Mesendoderm (in vitro differentiated cells): ENCODE measurements at regions not wholly inside any gene's neighbourhood (a gene's known extent, or its start where the extent isn't known, plus 50 kb on each side); places are given as distances from the start of the nearest gene placed in this dataset.

Source experiments
- DNase-seq: peaks from one replicate; pipeline ENCODE4 v3.0.0; 2013
- H2AK5ac ChIP-seq: 2 replicates; pipeline ENCODE4 v1.6.1; 2013; ENCODE audit warnings: low read length, inconsistent platforms
- H2BK120ac ChIP-seq: 2 replicates; pipeline ENCODE4 v1.6.1; 2013; ENCODE audit warnings: low read depth, mild to moderate bottlenecking, low read length, moderate library complexity, mixed read lengths
- H2BK15ac ChIP-seq: replicated peaks from 2 replicates; pipeline ENCODE4 v1.6.1; 2013; ENCODE audit warnings: low read depth, mild to moderate bottlenecking, moderate library complexity
- H2BK5ac ChIP-seq: 2 replicates; pipeline ENCODE4 v1.6.1; 2013; ENCODE audit warnings: low read length, inconsistent platforms
- H3K18ac ChIP-seq: 2 replicates; pipeline ENCODE4 v1.6.1; 2013; ENCODE audit warnings: mild to moderate bottlenecking, low read length, mixed read lengths
- H3K23ac ChIP-seq: one replicate; pipeline ENCODE4 v1.6.1; 2013; ENCODE audit warnings: low read length
- H3K27ac ChIP-seq: 2 replicates; pipeline ENCODE4 v1.5.1; 2013; ENCODE audit warnings: low read depth, mild to moderate bottlenecking, inconsistent platforms, low read length, moderate library complexity
- H3K27me3 ChIP-seq: 2 replicates; pipeline ENCODE4 v1.6.1; 2013; ENCODE audit warnings: low read length, control low read depth, mild to moderate bottlenecking, inconsistent platforms; ENCODE audit not compliant: insufficient read depth, poor library complexity
- H3K36me3 ChIP-seq: 2 replicates; pipeline ENCODE4 v1.6.1; 2013; ENCODE audit warnings: low read length, inconsistent platforms; ENCODE audit not compliant: control insufficient read depth, insufficient read depth
- H3K4ac ChIP-seq: one replicate; pipeline ENCODE4 v1.6.1; 2013; ENCODE audit warnings: low read depth, mild to moderate bottlenecking, low read length, moderate library complexity
- H3K4me1 ChIP-seq: 2 replicates; pipeline ENCODE4 v1.6.1; 2013; ENCODE audit warnings: low read depth, low read length, inconsistent platforms; ENCODE audit not compliant: control insufficient read depth
- H3K4me2 ChIP-seq: 2 replicates; pipeline ENCODE4 v1.6.1; 2013; ENCODE audit warnings: low read length
- H3K4me3 ChIP-seq: 2 replicates; pipeline ENCODE4 v1.5.1; 2013; ENCODE audit warnings: mild to moderate bottlenecking, low read length
- H3K56ac ChIP-seq: one replicate; pipeline ENCODE4 v1.6.1; 2013; ENCODE audit warnings: low read length
- H3K79me1 ChIP-seq: 2 replicates; pipeline ENCODE4 v1.6.1; 2013; ENCODE audit warnings: low read length, inconsistent platforms
- H3K79me2 ChIP-seq: 2 replicates; pipeline ENCODE4 v1.6.1; 2013; ENCODE audit warnings: mild to moderate bottlenecking, low read length; ENCODE audit not compliant: control insufficient read depth, insufficient read depth
- H3K9ac ChIP-seq: 2 replicates; pipeline ENCODE4 v1.6.1; 2013; ENCODE audit warnings: low read length, inconsistent platforms
- H4K5ac ChIP-seq: one replicate; pipeline ENCODE4 v1.6.1; 2013; ENCODE audit warnings: low read length
- H4K8ac ChIP-seq: one replicate; pipeline ENCODE4 v1.6.1; 2013; ENCODE audit warnings: low read depth, mild to moderate bottlenecking, control low read depth, low read length, moderate library complexity
- WGBS: extraction: QIAGEN DNeasy Blood & Tissue Kit; methylation state at CpG from one replicate; pipeline ENCODE4 v1.1.7; 2013; ENCODE audit warnings: low lambda C conversion rate, missing lambda C conversion rate; ENCODE audit not compliant: insufficient coverage; ENCODE audit errors: extremely low coverage; 5-methylcytosine and 5-hydroxymethylcytosine counted together

- H3K56ac ChIP-seq: no peak overlapping the region
- no peak overlapping the region for H2AK5ac ChIP-seq
- no peak overlapping the region for H3K23ac ChIP-seq
- no peak overlapping the region for H2BK5ac ChIP-seq
- no peak overlapping the region for H3K4me2 ChIP-seq
- no peak overlapping the region for H4K8ac ChIP-seq
- no peak overlapping the region for H3K18ac ChIP-seq
- DNase-seq: no peak
- no peaks in the 10 kb centered on the region for H3K36me3 ChIP-seq
- no peak overlapping the region for H3K4me3 ChIP-seq
- H3K4ac ChIP-seq: no peak overlapping the region
- no CpG with 5 or more reads among the region's 3 CpGs for WGBS
- H3K79me2 ChIP-seq: no peaks in the 10 kb centered on the region
- no peaks in the 10 kb centered on the region for H3K79me1 ChIP-seq
- no peaks in the 10 kb centered on the region for H3K27me3 ChIP-seq
- no peaks in the 10 kb centered on the region for H3K4me1 ChIP-seq
- H2BK120ac ChIP-seq: no peak overlapping the region
- H4K5ac ChIP-seq: no peak overlapping the region
- H3K27ac ChIP-seq: no peak overlapping the region
- no peak overlapping the region for H3K9ac ChIP-seq
- H2BK15ac ChIP-seq: no peak overlapping the region
Measured at GRCh38 chr6:113083947-113084346, 736.8 kb downstream of the RFPL4B start.

- H3K79me2 ChIP-seq: no peaks in the 10 kb centered on the region
- H3K36me3 ChIP-seq: no peaks in the 10 kb centered on the region
- H3K4me3 ChIP-seq: no peak overlapping the region
- no peak overlapping the region for H3K23ac ChIP-seq
- H3K9ac ChIP-seq: no peak overlapping the region
- peak; percentile 23 for DNase-seq
- H2AK5ac ChIP-seq: no peak overlapping the region
- H4K5ac ChIP-seq: no peak overlapping the region
- no peaks in the 10 kb centered on the region for H3K27me3 ChIP-seq
- no peak overlapping the region for H3K4me2 ChIP-seq
- no peak overlapping the region for H2BK5ac ChIP-seq
- no peaks in the 10 kb centered on the region for H3K4me1 ChIP-seq
- H3K4ac ChIP-seq: no peak overlapping the region
- no peak overlapping the region for H3K56ac ChIP-seq
- WGBS: no CpG with 5 or more reads among the region's 8 CpGs
- no peak overlapping the region for H2BK120ac ChIP-seq
- no peak overlapping the region for H3K18ac ChIP-seq
- no peaks in the 10 kb centered on the region for H3K79me1 ChIP-seq
- H4K8ac ChIP-seq: no peak overlapping the region
- H2BK15ac ChIP-seq: no peak overlapping the region
- H3K27ac ChIP-seq: no peak overlapping the region
Measured at GRCh38 chr6:113089056-113089455, 741.9 kb downstream of the RFPL4B start.

GRCh38 chr6:113092795-113093194, 745.7 kb downstream of the RFPL4B start:
- Histone ChIP-seq H2BK5ac (no peak overlapping the region), H3K27me3 (no peaks in the 10 kb centered on the region), H4K8ac (no peak overlapping the region), H2BK120ac (no peak overlapping the region), H3K18ac (no peak overlapping the region), H3K27ac (no peak overlapping the region), H3K4me1 (no peaks in the 10 kb centered on the region), H3K79me2 (no peaks in the 10 kb centered on the region), H3K4me3 (no peak overlapping the region), H3K23ac (no peak overlapping the region), H2BK15ac (no peak overlapping the region), H3K4ac (no peak overlapping the region), H3K36me3 (no peaks in the 10 kb centered on the region), H4K5ac (no peak overlapping the region), H2AK5ac (no peak overlapping the region), H3K4me2 (no peak overlapping the region), H3K56ac (no peak overlapping the region), H3K9ac (no peak overlapping the region), H3K79me1 (no peaks in the 10 kb centered on the region)
- DNase-seq: no peak
- no CpG with 5 or more reads among the region's 3 CpGs for WGBS

- no peak overlapping the region for H3K4me3 ChIP-seq
- no peak overlapping the region for H4K5ac ChIP-seq
- no peak overlapping the region for H3K23ac ChIP-seq
- WGBS: 100% methylated on average over 1 of the region's 3 CpGs
- no peak overlapping the region for H2BK120ac ChIP-seq
- no peaks in the 10 kb centered on the region for H3K79me2 ChIP-seq
- H4K8ac ChIP-seq: no peak overlapping the region
- no peak overlapping the region for H3K9ac ChIP-seq
- H3K36me3 ChIP-seq: no peaks in the 10 kb centered on the region
- no peak for DNase-seq
- no peak overlapping the region for H3K18ac ChIP-seq
- no peak overlapping the region for H2AK5ac ChIP-seq
- no peak overlapping the region for H3K4ac ChIP-seq
- H3K56ac ChIP-seq: no peak overlapping the region
- no peak overlapping the region for H2BK5ac ChIP-seq
- H2BK15ac ChIP-seq: no peak overlapping the region
- H3K27ac ChIP-seq: no peak overlapping the region
- no peaks in the 10 kb centered on the region for H3K4me1 ChIP-seq
- no peaks in the 10 kb centered on the region for H3K79me1 ChIP-seq
- no peak overlapping the region for H3K4me2 ChIP-seq
- H3K27me3 ChIP-seq: no peaks in the 10 kb centered on the region
Measured at GRCh38 chr6:113094779-113095178, 747.6 kb downstream of the RFPL4B start.

GRCh38 chr6:113095841-113096240, 748.7 kb downstream of the RFPL4B start:
- Histone ChIP-seq H2BK5ac (no peak overlapping the region), H3K4me2 (no peak overlapping the region), H3K79me2 (no peaks in the 10 kb centered on the region), H4K8ac (no peak overlapping the region), H2BK15ac (no peak overlapping the region), H3K23ac (no peak overlapping the region), H2BK120ac (no peak overlapping the region), H3K27me3 (no peaks in the 10 kb centered on the region), H3K56ac (no peak overlapping the region), H3K27ac (no peak overlapping the region), H3K79me1 (no peaks in the 10 kb centered on the region), H4K5ac (no peak overlapping the region), H2AK5ac (no peak overlapping the region), H3K18ac (no peak overlapping the region), H3K4me3 (no peak overlapping the region), H3K9ac (no peak overlapping the region), H3K4me1 (no peaks in the 10 kb centered on the region), H3K36me3 (no peaks in the 10 kb centered on the region), H3K4ac (no peak overlapping the region)
- DNase-seq: no peak
- no CpG with 5 or more reads among the region's 2 CpGs for WGBS

GRCh38 chr6:113102761-113103160, 754.4 kb upstream of the MARCKS start:
- H2BK120ac ChIP-seq: no peak overlapping the region
- no peak overlapping the region for H2BK15ac ChIP-seq
- no peaks in the 10 kb centered on the region for H3K4me1 ChIP-seq
- no peaks in the 10 kb centered on the region for H3K79me2 ChIP-seq
- H3K4me3 ChIP-seq: no peak overlapping the region
- H2AK5ac ChIP-seq: no peak overlapping the region
- no peak overlapping the region for H3K4me2 ChIP-seq
- no peak overlapping the region for H3K27ac ChIP-seq
- H3K9ac ChIP-seq: no peak overlapping the region
- H4K8ac ChIP-seq: no peak overlapping the region
- H2BK5ac ChIP-seq: no peak overlapping the region
- no peak overlapping the region for H3K56ac ChIP-seq
- H3K4ac ChIP-seq: no peak overlapping the region
- DNase-seq: no peak
- no peak overlapping the region for H3K23ac ChIP-seq
- H3K79me1 ChIP-seq: no peaks in the 10 kb centered on the region
- H3K36me3 ChIP-seq: no peaks in the 10 kb centered on the region
- no CpG with 5 or more reads among the region's 4 CpGs for WGBS
- no peak overlapping the region for H4K5ac ChIP-seq
- no peaks in the 10 kb centered on the region for H3K27me3 ChIP-seq
- H3K18ac ChIP-seq: no peak overlapping the region
